Ammon's horn (tissue), 1 donor: ENCODE measurements at regions not wholly inside any gene's neighbourhood (a gene's known extent, or its start where the extent isn't known, plus 50 kb on each side); places are given as distances from the start of the nearest gene placed in this dataset.
A peak's percentile ranks its signal among the peaks of the same experiment; 100 is the strongest.

Experiments
- DNase-seq: peaks from one replicate; pipeline ENCODE4 v3.0.0-alpha.2; 2016; ENCODE audit warnings: low spot score

DNA sequence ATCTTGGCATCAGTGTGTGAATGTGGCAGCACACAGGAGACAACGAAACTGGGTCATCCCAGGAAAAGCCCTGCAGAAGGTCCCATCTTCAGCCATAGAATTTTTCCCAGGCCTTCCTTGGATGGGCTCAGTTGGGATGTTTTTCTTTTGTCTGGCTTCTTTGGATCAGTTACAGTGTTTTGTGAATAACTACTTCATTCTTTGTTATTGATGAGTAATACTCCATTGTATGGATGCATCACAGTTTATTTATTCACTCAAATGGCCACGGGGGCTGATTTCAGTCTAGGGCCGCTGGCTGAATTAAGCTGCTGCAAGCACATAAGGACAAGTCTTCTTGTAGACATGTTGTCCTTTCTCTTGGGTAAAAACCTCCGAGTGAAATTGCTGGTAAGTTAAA is 81.3 kb upstream of the CD93 start:
- DNase-seq = no peak

DNA sequence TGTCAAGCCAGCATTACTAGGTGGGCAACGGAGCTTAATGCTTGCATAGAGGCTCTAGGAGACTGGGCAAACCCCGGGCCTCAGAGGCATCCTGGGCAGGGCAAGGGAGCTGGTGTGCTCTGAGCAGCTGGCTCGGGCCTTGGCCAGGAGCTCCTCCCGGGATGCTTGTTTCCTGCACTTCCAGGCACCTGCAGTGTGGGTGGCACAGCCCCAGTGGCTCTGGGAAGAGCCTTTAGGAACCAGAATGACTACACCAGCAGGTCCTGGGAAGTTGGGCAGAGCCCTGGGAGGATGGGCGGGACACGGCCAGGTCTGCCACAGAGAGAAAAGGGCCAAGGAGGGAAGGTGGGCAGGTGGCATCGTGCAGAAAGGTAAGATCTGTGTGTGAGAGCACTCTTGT is 80.4 kb upstream of the CD93 start:
- DNase-seq = no peak

DNA sequence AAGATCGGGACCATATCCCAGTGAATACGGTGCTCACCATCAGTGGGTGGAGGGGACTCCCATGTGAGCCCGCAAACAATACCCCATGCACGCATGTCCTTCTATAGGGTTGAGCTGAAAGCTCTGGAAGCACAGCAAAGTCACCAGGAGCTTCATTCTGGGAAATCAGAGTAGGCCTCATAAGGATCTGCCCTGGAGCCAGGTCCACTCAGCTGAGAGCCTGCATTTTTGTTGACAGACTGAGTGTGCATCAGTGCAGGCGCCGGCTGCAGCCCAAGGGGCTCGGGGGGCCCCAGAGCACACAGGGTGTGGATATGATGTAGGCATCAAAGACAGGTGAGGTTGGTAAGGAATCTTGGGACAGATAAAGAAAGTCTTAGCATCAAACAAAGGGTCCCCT is 79.8 kb upstream of the CD93 start:
- DNase-seq = no peak

DNA sequence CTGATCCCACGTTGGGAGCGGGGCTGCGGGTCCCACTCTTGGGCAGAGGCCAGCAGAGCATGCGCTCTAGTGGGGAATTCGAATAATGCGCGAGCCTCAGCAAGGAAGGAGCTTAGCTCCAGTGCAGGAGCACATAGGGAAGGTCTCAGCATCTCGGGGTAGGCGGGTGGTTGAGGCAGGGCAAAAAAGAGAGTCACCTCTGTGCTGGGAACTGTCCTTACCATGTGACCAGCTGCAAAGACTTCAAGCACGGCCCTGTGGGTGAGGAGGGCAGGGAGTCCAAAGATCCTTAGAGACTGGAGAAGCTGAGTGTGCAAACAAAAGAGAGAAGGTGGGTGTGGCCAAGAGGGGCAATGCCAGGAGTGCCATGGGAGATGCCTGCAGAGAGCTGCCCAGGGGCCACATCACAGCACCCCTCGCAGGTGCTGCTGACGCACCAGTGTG is 79.2 kb upstream of the CD93 start:
- DNase-seq = no peak

DNA sequence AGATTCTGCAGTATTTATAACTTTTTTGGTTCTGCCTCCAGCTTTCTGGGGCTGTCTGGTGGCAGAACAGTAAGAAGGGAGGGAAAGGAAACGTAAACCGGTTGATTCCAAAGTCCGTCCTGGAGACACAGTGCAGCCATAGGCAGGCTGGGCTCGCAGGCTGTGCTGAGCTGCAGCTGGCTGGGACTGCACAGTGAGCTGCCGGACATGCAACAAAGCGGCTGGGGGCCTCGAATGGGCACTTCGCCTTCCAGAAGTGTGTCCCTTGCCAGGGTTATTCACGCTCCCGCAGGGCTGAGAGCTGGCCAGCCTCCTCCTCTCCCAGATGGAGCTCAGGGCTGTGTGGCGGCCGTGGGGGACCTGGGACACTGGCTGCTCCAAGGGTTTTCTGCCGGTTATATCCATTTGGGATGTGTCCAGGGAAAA is 78.1 kb upstream of the CD93 start:
- peak; percentile 64 for DNase-seq

DNA sequence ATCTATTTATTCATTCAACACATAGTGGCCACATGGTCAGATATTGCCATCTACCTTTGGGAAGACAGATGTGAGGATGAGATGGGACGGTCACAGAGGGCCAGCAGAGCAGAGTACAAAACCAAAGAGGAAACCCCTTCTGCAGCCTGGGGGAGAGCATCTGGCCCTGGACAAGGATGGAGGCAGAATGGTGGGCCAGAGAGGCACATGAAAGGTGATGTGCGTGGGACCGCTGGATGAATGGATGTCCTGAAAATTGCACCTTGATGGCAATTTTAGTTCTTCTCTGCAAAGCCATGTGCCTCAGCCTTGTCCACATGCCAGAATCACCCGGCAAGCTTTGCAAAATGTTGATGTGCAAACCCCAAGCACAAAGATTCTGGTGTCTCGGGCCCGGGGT is 77.4 kb upstream of the CD93 start:
- DNase-seq = no peak

DNA sequence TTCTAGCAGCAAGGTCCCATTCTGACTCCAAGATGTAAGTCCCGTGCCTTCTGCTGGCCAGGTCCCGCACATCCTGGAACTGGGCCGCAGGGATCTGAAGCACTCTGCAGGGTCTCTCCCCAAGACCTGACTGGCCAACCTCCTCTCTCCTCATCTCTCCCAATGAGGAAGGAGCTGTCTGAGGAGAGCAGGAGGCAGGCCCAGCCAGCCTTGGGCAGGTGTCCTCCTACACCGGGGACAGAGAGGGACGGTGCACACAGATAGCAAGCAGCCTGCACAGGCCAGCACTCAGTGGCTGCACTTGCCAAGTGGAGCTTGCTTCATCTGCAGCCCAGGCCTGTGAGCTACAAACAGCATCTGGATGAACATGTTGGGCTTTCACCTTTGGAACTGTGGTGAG is 76.8 kb upstream of the CD93 start:
- no peak for DNase-seq

DNA sequence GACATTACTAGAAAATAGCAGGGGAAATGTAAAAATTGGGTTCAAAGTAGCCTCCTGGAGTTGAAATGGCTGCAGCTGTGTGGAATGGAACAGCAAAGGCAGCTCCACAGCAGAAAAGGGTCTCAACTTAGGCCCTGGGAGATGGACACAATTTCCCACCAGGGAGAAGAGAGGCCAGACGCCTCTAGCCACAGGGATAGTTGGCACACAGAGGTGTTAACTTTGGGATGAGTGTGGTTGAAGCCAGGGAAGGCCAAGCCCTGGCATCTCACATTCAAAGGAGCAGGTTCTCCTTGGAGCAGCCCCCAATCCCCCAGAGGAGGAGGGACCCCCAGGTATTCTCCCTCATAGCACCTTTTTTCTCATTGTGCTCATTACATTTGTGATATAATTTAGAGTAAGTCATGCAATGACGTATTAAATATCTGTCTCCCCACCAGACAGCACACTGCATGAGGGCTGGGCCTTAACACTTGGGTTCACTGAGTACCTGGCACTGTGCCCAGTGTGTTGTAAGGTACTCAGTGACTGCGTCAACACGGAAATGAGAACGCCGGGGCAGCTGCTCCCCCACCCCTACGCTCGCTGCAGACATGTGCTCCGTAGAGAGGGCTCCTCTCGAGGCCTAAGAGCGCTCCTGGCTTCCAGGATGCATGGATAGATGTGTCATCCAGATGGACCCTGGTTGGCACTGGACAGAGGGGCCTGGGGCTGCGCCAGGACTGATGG is 76.0 kb upstream of the CD93 start:
- DNase-seq = peak; percentile 27

DNA sequence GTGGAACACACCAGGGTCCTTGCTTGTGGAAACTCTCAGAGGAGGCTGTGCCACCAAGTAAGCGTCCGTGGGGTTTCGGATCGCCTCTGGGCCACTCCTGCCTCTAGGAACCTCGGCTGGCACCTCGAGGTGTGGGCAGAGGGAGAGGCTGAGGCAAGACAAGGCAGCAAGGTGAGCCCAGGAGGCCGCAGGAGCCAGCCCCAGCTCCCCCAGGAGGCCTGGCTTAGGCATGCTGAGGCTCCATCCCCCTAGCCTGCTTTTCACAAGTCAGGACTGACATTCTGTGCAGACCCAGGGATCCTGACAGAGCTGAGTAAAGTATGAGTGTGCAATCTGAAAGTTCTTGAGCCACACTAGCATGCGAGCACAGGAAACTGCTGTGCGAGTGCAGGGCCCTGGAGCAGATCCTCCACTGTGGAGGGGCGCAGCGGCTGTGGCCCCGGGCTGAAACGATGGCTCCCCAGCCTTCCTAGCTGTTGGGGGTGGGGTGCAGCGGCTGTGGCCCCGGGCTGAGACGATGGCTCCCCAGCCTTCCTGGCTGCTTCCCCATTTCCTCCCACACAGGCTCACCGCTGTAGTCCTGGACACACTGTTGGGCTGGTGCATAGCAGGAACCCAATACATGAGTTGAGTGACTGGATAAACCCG is 75.2 kb upstream of the CD93 start:
- no peak for DNase-seq

DNA sequence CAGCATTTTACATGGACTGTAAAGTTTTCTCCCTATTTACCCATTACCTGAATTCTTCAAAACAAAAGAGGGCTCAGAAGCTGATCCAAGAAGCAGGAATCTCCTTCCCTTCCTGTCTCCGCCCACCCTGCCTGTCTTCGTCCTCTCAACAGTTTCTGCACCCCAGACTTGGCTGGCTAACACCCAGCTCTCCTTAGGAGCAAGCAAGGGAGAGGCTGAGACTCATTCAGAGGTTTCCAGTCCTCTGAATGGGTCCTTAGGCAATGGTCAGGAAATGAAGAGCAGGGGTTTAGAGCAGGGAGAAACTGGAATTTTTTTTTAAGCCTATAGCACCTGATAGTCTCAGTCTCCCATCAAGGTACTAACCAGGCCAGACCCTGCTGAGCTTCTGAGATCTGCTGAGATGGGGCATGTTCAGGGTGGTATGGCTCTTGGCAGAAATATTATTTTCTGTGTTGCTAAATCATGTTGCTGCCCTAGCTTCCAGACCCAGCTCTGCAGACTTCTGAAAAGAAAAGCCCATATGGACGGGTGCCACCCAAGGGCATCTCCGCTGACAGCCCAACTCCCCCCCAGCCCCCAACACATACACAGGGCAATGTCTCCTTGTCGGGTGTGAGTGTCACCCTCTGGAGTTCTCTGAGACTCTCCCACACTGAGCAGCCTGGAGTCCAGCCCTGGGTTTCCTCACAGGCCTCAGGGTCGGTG is 74.6 kb upstream of the CD93 start:
- DNase-seq = no peak

DNA sequence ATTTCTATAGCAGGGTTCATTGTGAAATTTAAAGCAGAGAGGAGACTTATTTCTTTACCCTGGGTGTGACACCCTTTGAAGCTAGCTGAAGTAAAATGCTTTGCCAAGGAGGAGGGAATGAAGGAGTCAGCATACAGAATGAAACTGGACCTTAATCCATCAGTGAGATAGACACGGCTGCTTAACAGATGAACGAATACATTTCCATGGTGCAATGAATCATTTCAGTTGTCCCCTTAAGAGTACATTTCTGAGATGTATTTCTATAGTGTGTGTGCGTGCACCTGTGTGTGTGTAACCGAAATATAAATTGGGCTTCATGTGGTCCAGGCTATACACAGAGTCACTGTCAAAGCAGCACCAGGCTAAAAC is 73.8 kb upstream of the CD93 start:
- no peak for DNase-seq

DNA sequence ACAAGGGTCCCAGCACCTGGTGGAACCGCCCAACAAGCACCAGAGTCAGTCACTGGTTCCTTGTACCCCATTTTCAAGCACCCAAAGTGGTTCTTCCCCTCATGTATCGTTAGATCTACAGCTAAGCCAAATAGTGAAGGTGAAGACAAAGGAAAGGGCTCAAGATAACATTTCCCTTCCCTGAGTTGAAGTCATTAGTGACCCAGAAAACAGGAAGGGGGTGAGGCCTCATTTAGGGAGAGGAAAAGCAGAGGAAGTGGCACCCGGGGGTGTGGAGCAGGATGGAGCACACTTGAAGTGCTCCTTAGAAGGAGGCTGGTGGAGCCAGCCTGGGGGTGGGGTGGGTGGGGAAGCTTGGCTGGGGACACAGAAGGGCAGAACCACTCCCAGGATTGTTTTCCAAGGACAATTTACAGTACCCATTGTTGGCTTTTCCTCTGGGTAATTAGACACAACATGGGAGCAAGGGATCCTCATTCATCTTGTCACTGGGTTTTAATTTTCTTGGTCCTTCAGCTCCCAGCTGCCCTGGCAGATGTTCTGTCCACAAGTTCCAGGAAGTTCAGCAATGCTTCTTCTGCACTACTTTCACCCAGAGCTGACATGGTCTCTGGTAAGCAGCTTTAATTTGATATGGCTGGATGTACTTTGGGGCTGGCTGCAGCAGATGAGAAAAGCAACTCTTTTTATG is 73.3 kb upstream of the CD93 start:
- no peak for DNase-seq

DNA sequence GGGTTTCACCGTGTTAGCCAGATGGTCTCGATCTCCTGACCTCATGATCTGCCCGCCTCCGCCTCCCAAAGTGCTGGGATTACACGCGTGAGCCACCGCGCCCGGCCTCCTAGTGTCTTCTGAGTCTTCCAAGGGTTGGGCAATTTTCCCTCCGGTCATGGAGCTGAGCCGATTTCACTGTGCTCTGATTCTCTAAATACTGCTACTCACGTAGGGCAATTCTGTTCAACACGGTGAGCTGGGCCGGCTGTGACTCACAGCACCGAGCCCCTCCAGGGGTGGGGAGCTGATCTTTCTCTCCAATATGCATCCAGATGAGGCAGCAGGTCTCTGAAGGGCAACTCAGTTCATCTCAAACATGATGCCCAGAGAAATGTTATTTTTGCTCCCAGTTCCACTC is 71.6 kb upstream of the CD93 start:
- DNase-seq = no peak

DNA sequence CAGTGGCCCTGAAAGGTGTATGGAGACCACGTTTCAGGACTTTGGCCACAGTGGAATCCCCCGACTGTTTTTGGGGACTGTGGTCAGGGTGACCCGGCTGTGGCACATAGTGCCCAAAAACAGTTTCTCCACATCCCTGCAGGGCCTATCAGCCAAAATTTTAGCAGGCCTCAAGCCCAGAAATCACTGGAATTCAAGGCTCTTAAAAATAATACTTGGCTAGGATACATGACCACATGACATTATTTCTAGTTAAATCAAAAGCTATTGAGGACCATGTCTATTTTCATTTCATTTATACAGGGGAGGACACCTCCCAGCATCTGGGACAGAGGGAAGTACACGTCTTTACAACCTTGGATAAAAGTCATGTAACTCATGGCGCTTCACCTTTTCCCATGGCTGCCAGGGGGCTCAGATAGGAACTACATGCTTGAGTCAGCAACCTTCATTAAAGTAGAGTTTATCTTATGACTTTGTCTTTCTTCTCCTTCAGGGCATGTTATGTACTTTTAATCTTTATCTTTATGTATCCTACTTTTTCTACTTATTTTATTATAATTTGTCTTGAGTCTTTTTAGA is 70.8 kb upstream of the CD93 start:
- no peak for DNase-seq

DNA sequence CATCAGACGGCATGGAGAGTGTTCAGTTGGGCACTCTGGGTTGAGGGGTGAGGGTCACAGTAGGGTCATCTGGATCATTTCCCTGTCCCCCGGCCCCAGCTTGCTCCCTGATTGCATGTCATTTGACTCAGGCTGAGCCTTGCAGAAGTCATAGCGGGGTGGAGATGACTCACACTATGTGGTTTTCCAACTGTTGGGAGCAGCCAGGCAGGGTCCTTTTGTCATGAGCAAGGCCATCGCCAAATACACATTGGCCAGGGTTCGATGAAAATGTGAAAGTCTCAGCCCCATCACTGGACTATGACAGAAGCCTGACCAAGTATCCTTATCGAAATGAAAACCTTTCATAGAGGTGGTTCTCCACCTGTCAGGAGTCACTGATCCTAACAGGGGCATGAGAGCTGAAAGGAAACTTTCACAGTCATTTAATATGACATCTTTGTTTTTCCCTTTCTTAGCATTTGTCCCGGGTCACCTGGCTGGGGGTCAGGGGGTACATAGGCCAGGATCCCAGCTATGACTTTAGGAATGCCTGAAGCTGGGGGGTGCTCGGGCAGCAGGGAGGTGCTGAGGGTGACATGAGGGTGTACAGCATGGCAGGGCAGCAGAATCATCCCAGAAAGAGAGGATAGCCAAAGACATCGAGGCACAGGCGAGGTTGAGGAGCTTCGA is 70.2 kb upstream of the CD93 start:
- DNase-seq = no peak

DNA sequence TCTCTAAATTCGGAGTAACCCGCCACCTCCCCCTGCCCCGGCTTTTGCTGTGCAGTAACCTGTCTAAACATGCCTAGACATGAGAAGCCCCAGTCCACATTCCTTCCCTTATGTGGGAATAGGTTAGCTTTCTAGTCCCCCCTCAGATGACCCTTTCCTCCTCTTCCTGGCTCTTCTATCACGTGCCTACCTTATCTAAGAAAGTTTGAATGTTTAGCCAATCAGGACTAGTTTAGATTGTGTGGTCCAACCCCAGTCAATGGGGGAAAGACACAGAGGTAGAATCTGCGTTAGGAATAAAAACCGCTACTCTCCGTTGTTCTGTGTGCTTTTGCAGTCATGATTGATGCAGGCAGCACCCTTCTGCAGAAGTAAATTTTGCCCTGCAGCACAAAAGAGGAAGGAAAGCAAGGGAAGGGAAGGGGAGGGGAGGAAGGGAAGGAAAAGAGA is 69.0 kb upstream of the CD93 start:
- no peak for DNase-seq

DNA sequence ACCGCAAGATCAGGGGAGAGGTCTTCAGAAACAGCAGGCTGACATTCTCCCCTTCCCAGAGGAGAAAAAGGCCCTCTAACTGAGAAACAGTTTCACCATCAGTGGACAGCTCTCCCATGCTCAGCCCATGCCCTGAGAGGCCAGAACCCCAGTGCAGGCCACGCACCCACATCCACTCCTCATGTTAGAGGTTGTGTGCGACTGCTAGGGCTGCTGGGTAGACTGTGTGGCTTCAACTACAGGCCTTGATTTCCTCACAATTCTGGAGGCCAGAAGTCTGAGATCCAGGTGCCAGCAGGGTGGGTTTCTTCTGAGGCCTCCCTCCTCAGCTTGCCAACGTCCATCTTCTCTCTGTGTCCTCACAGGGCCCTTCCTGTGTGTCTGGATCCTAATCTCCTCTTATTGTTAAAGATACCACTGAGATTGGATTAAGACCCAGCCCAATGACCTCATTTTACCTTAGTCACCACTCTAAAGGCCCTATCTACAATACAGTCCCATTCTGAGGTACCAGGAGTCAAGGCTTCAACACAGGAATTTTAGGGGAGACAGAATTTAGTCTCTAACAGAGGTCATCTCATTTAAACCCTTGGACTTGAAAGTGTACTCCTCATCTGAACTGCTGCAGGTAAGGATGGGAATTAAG is 67.7 kb upstream of the CD93 start:
- DNase-seq = no peak

DNA sequence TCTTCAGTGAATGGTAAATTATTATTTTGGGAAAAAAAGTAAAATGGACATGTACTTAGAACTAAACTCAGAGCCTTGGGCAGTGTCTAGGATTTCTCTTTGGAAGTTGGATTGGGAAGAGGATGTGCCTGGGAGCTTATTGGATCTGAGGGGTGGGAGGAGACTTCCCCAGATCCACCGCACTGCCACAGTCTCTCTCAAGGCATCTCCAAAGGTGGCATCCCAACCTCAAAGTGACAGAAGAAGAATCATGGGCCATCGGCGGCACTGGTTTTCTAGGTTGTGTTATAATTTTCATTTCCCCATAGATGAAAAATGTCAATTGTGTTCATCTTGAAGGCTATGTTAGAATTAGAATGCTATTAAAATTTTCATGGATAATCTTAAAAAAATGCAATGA is 66.8 kb upstream of the CD93 start:
- no peak for DNase-seq

DNA sequence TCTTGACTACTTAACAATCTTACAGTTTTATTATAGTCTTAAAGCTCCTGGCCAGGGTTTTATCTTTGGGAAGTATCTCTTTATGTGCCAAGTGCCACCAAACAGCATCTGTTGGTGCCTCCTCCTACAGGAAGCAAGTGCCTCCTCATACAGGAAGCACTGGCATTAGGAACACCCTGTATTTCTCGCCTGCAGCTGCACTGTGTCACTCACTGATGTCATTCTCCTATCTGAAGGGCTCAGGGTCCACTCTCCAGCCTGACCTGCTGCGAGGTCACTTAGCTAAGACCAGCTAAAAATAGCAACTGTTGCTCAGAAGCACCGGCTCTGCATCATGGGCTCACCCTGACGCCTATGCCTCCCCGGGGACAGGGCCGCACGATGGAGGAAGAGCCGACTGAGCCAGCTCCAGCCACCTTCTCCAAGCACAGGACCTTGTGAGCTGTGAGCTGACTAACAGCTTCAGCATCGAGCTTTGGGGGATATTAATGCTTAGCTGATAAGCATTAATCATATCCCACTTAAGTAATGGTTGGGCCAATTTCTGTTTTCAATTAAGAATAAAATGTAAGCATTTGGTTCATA is 66.3 kb upstream of the CD93 start:
- no peak for DNase-seq

DNA sequence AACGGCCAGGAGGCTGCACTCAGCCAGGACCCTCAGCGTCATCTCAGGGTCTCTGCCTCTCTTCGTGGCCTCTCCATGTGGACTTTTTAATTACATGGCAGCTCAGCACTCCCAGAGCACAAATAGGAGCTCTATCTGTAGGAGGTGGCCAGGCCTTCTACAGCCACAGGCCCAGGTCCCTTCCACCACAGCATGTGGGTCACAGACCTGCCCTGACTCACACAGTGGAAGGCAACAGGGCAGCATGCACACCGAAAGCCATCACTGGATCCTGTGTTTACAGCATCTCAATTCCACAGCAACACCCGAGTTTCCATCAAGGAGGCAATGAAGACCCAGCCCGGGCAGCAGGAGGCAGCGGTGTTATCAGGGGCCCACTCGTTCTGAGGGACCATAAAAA is 65.8 kb upstream of the CD93 start:
- no peak for DNase-seq
